HepG2 (cell line): ENCODE measurements at regions not wholly inside any gene's neighbourhood (a gene's known extent, or its start where the extent isn't known, plus 50 kb on each side); places are given as distances from the start of the nearest gene placed in this dataset.
A peak's percentile ranks its signal among the peaks of the same experiment; 100 is the strongest.

Source experiments
- ATAC-seq: fragments of 200-7000 bp; cut with Tn5 transposase; 3 replicates; pipeline ENCODE4 v1.9.1; 2020; ENCODE audit warnings: mild to moderate bottlenecking, moderate library complexity
- BruUV-seq: library from RNA; stranded (reverse); fragments of 400-500 nt; replicated peaks from 2 replicates; lab custom pipeline; 2021; lab: Mats Ljungman, UMichigan
- CTCF ChIA-PET: fragments of 300-600 bp; formaldehyde crosslinking; extraction: SDS; loops from one replicate; lab custom pipeline; 2021; ENCODE audit warnings: low total read pairs, inconsistent platforms, low intra/inter-chr PET ratio; lab: Yijun Ruan, JAX
- POLR2A ChIA-PET: fragments of 350-600 bp; sonication (Branson Sonifier 250); formaldehyde crosslinking; loops from one replicate; lab custom pipeline; 2020; ENCODE audit warnings: antibody characterized with exemption, inconsistent platforms; lab: Yijun Ruan, JAX
- DNase-seq: peaks from one replicate; pipeline ENCODE4 v3.0.0-alpha.2; 2015; ENCODE audit warnings: low spot score
- FAIRE-seq: peaks from 3 replicates; lab custom pipeline; 2011; peaks lifted over from hg19 to GRCh38; lab: Jason Lieb, UNC
- H2AFZ ChIP-seq: one replicate; pipeline ENCODE4 v1.6.1; 2011; ENCODE audit warnings: low read length, inconsistent platforms
- H3K27ac ChIP-seq: fragments of 300-600 bp; 3 replicates; pipeline ENCODE4 v1.8.0; 2011; ENCODE audit warnings: mixed run types, mild to moderate bottlenecking, mixed read lengths, low read length, inconsistent platforms; ENCODE audit not compliant: insufficient read depth; ENCODE audit errors: extremely low read length
- H3K27me3 ChIP-seq, 2 experiments: fragments of 200-600 bp in 1 of 2; 2 replicates in 1 of 2; 3 replicates in 1 of 2; pipeline versions ENCODE4 v1.6.0 to v1.8.0; 2011; ENCODE audit warnings: low read length in 2 of 2, mild to moderate bottlenecking in 2 of 2, moderate library complexity in 2 of 2, inconsistent platforms in 1 of 2; ENCODE audit not compliant: insufficient read depth in 2 of 2, control insufficient read depth in 1 of 2
- H3K36me3 ChIP-seq, 2 experiments: fragments of 200-600 bp in 1 of 2; replicated peaks in 1 of 2; 2 replicates in 1 of 2; 3 replicates in 1 of 2; pipeline versions ENCODE4 v1.5.1 to v1.8.0; 2011; ENCODE audit warnings: low read length in 2 of 2, inconsistent platforms in 1 of 2; ENCODE audit not compliant: insufficient read depth in 2 of 2, control insufficient read depth in 1 of 2
- H3K4me1 ChIP-seq: 2 replicates; pipeline ENCODE4 v1.5.1; 2012; ENCODE audit warnings: low read length, inconsistent platforms; ENCODE audit not compliant: insufficient read depth
- H3K4me2 ChIP-seq: 2 replicates; pipeline ENCODE4 v1.6.0; 2011; ENCODE audit warnings: low read depth, low read length, inconsistent platforms
- H3K4me3 ChIP-seq, 3 experiments: fragments of 200-600 bp in 1 of 3; sonication (generic), shearing (Covaris generic) in 1 of 3; replicated peaks in 1 of 3; 2 replicates each; pipeline ENCODE4 v1.5.1; 2011 to 2016; ENCODE audit warnings: low read length in 3 of 3, inconsistent platforms in 2 of 3, low read depth in 2 of 3, mild to moderate bottlenecking in 2 of 3, control low read depth in 1 of 3, mixed read lengths in 1 of 3; ENCODE audit not compliant: insufficient read depth in 1 of 3
- H3K79me2 ChIP-seq: one replicate; pipeline ENCODE4 v1.6.1; 2011; ENCODE audit warnings: low read length, inconsistent platforms; ENCODE audit not compliant: insufficient read depth
- H3K9ac ChIP-seq: 2 replicates; pipeline ENCODE4 v1.6.0; 2011; ENCODE audit warnings: mild to moderate bottlenecking, low read depth, low read length, inconsistent platforms; ENCODE audit not compliant: insufficient read depth
- H3K9me3 ChIP-seq: 2 replicates; pipeline ENCODE4 v1.5.1; 2012; ENCODE audit warnings: mild to moderate bottlenecking, low read length
- H4K20me1 ChIP-seq: 2 replicates; pipeline ENCODE4 v1.6.0; 2011; ENCODE audit warnings: inconsistent platforms, mild to moderate bottlenecking, low read length, moderate library complexity; ENCODE audit not compliant: insufficient read depth
- ATF7-NPFF ChIP-seq: sonication (generic); formaldehyde crosslinking; IDR thresholded peaks from 2 replicates; pipeline ENCODE4 v1.8.1; 2023; ENCODE audit warnings: mild to moderate bottlenecking, low read depth, missing genetic modification reagents, moderate library complexity
- CREM ChIP-seq, 2 experiments: sonication (generic) in 1 of 2; formaldehyde crosslinking in 1 of 2; IDR thresholded peaks; 2 replicates each; pipeline versions ENCODE4 v1.4.0 to v1.6.1; 2016 to 2020; ENCODE audit warnings: antibody characterized with exemption in 1 of 2, mild to moderate bottlenecking in 1 of 2, missing genetic modification reagents in 1 of 2
- CTCF ChIP-seq: sonication (generic); formaldehyde crosslinking; IDR thresholded peaks from 2 replicates; pipeline ENCODE4 v1.5.0; 2020; ENCODE audit warnings: mild to moderate bottlenecking, missing genetic modification reagents, moderate library complexity
- KLF6 ChIP-seq: IDR thresholded peaks from 2 replicates; pipeline ENCODE4 v1.8.0; 2016; ENCODE audit warnings: missing biosample characterization, missing genetic modification reagents
- NFE2 ChIP-seq: sonication (generic); formaldehyde crosslinking; IDR thresholded peaks from 2 replicates; pipeline ENCODE4 v1.4.0; 2020; ENCODE audit warnings: missing genetic modification reagents
- POGZ ChIP-seq: sonication (generic); formaldehyde crosslinking; IDR thresholded peaks from 2 replicates; pipeline ENCODE4 v1.4.0; 2020; ENCODE audit warnings: mild to moderate bottlenecking, missing genetic modification reagents
- SSRP1 ChIP-seq: IDR thresholded peaks from 2 replicates; pipeline ENCODE4 v1.6.1; 2016; ENCODE audit warnings: control low read depth
- STAG1 ChIP-seq: sonication (generic); formaldehyde crosslinking; IDR thresholded peaks from 2 replicates; pipeline ENCODE4 v1.4.0; 2020; ENCODE audit warnings: missing genetic modification reagents
- ZNF550 ChIP-seq: sonication (generic); formaldehyde crosslinking; IDR thresholded peaks from 2 replicates; pipeline ENCODE4 v1.4.0; 2020; ENCODE audit warnings: mild to moderate bottlenecking, missing genetic modification reagents, borderline replicate concordance
- ZNF615 ChIP-seq: sonication (generic); formaldehyde crosslinking; IDR thresholded peaks from 2 replicates; pipeline ENCODE4 v1.5.0; 2020; ENCODE audit warnings: mild to moderate bottlenecking, missing genetic modification reagents, borderline replicate concordance
- ZNF747 ChIP-seq: sonication (generic); formaldehyde crosslinking; IDR thresholded peaks from 2 replicates; pipeline ENCODE4 v1.8.1; 2023; ENCODE audit warnings: missing genetic modification reagents, mild to moderate bottlenecking, borderline replicate concordance
- ZNF792 ChIP-seq: IDR thresholded peaks from 2 replicates; pipeline ENCODE4 v1.6.1; 2016
- WGBS: methylation state at CpG from one replicate; pipeline ENCODE4 v1.1.6; 2017; ENCODE audit warnings: low lambda C conversion rate; 5-methylcytosine and 5-hydroxymethylcytosine counted together
- in situ Hi-C: cut with HindIII; loops from 2 replicates; pipeline ENCODE4 v1.10.0; 2017; ENCODE audit warnings: low pct_unique_long_range_greater_than_20kb; ENCODE audit not compliant: extremely low pct_ligation_motif_present
- intact Hi-C: fragments of 100-400 bp; cut with micrococcal nuclease; formaldehyde crosslinking; loops from one replicate; pipeline ENCODE4 v1.10.0; 2022; ENCODE audit not compliant: unreplicated experiment
- TF ChIP-seq, protein P1 (sequence below): sonication (generic); formaldehyde crosslinking; IDR thresholded peaks from 2 replicates; pipeline ENCODE4 v1.4.0; 2020; ENCODE audit warnings: missing genetic modification reagents

DNA sequence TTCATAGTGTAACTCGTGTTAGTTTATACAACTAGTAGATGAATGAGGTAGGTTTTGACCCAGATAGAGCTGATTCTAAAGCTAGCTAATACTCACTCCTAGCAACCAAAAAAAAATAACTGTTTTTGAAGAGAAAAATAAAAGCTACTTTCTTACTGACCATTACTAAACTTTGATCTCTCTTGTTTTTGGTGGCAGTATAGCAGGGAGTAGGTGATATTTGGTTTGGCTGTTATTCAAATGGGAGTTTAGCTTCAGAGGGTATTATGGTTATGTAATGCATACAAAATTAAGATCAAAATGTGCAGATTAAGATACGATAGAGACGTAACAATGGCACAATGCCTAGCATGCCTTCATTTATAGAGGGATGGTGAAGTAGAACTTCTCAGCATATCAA is 1104.5 kb downstream of the PCDH19 start:
- in situ Hi-C loops: no loop called here
- CTCF ChIA-PET: no interaction called here
- no peak overlapping the region for H2AFZ ChIP-seq

GRCh38 chrX:99301990-99302389 is 1108.1 kb downstream of the PCDH19 start:
- H3K4me1 ChIP-seq: no peaks in the 10 kb centered on the region
- 0% methylated on average over 2 of the region's 2 CpGs for WGBS
- CTCF ChIA-PET: no interaction called here
- BruUV-seq: no TSS peak
- H3K4me3 ChIP-seq: no peak overlapping the region
- POLR2A ChIA-PET: no interaction called here
- no peaks in the 10 kb centered on the region for H3K27me3 ChIP-seq
- TF ChIP-seq KLF6 (CRISPR knock-in tag) (no peak), STAG1 (peak; percentile 30), CTCF (CRISPR knock-in tag) (peak; percentile 35; the same call in 1 of the 2 replicates)
- H3K79me2 ChIP-seq: no peaks in the 10 kb centered on the region
- FAIRE-seq (no peak), DNase-seq (peak; percentile 5), ATAC-seq (peak; percentile 45; the same call in 1 of the 3 replicates)
- H3K4me2 ChIP-seq: no peak overlapping the region
- H3K36me3 ChIP-seq: no peaks in the 10 kb centered on the region
- no peaks in the 10 kb centered on the region for H4K20me1 ChIP-seq
- no peak overlapping the region for H3K27ac ChIP-seq
- in situ Hi-C loops: no loop called here
- H3K9ac ChIP-seq: no peak overlapping the region
- H3K9me3 ChIP-seq: no peaks in the 10 kb centered on the region
- no peak overlapping the region for H2AFZ ChIP-seq
- intact Hi-C loops: loop anchor here (1.0 to 5.0 kb wide), 2 partner anchors 92 to 1110 kb away; partner anchors contain the start of gene PCDH19

More for the DNA sequence above, 1104.5 kb downstream of the PCDH19 start:
- Histone ChIP-seq H4K20me1 (no peaks in the 10 kb centered on the region), H3K79me2 (no peaks in the 10 kb centered on the region), H3K27ac (no peak overlapping the region), H3K9ac (no peak overlapping the region), H3K4me3 (no peak overlapping the region), H3K27me3 (no peaks in the 10 kb centered on the region), H3K4me1 (no peaks in the 10 kb centered on the region), H3K9me3 (no peaks in the 10 kb centered on the region), H3K4me2 (no peak overlapping the region), H3K36me3 (no peaks in the 10 kb centered on the region)
- 0% methylated on average over 3 of the region's 3 CpGs for WGBS
- TF ChIP-seq, protein P1, sequence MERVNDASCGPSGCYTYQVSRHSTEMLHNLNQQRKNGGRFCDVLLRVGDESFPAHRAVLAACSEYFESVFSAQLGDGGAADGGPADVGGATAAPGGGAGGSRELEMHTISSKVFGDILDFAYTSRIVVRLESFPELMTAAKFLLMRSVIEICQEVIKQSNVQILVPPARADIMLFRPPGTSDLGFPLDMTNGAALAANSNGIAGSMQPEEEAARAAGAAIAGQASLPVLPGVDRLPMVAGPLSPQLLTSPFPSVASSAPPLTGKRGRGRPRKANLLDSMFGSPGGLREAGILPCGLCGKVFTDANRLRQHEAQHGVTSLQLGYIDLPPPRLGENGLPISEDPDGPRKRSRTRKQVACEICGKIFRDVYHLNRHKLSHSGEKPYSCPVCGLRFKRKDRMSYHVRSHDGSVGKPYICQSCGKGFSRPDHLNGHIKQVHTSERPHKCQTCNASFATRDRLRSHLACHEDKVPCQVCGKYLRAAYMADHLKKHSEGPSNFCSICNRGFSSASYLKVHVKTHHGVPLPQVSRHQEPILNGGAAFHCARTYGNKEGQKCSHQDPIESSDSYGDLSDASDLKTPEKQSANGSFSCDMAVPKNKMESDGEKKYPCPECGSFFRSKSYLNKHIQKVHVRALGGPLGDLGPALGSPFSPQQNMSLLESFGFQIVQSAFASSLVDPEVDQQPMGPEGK (CRISPR knock-in tag): no peak
- TF ChIP-seq ATF7-NPFF (no peak), ZNF615 (no peak), ZNF792 (no peak), CREM (IDR thresholded peaks at IDR 0.05) (no peak), CREM (CRISPR knock-in tag; IDR thresholded peaks at IDR 0.05) (no peak), ZNF550 (CRISPR knock-in tag) (no peak), SSRP1 (no peak), ZNF747 (CRISPR knock-in tag) (no peak), POGZ (CRISPR knock-in tag) (no peak), NFE2 (CRISPR knock-in tag) (no peak)
- POLR2A ChIA-PET: no interaction called here
- DNase-seq (no peak), FAIRE-seq (no peak), ATAC-seq (no peak)
- intact Hi-C loops: no loop called here
- BruUV-seq: no TSS peak
